GM12865 (cell line): ENCODE measurements at regions not wholly inside any gene's neighbourhood (a gene's known extent, or its start where the extent isn't known, plus 50 kb on each side); places are given as distances from the start of the nearest gene placed in this dataset.

ENCODE experiments used
- DNase-seq: peaks from one replicate; pipeline ENCODE4 v3.0.0; 2010; ENCODE audit warnings: low read depth
- H3K4me3 ChIP-seq: 2 replicates; pipeline ENCODE4 v1.5.1; 2011; ENCODE audit warnings: mild to moderate bottlenecking, low read depth, low read length, control low read depth
- CTCF ChIP-seq: IDR thresholded peaks from 2 replicates; pipeline ENCODE4 v1.5.1; 2011; ENCODE audit warnings: low read length, control low read depth, low read depth, inconsistent platforms; ENCODE audit not compliant: insufficient read depth; ENCODE audit errors: missing control alignments

GRCh38 chr20:59405226-59406200 is 105.1 kb downstream of the EDN3 start:
- TF ChIP-seq CTCF: no peak
- DNase-seq: no peak
- H3K4me3 ChIP-seq: no peak overlapping the region

GRCh38 chr20:59406446-59406845 is 106.0 kb downstream of the EDN3 start:
- DNase-seq: no peak
- no peak overlapping the region for H3K4me3 ChIP-seq

GRCh38 chr20:59411170-59411569 is 110.8 kb downstream of the EDN3 start:
- no peak for TF ChIP-seq CTCF
- no peak overlapping the region for H3K4me3 ChIP-seq
- no peak for DNase-seq

More at GRCh38 chr20:59406446-59406845, 106.0 kb downstream of the EDN3 start:
- no peak for TF ChIP-seq CTCF

- no peak for TF ChIP-seq CTCF
- DNase-seq: no peak
Observed at GRCh38 chr20:59411589-59411988, 111.2 kb downstream of the EDN3 start.

GRCh38 chr20:59412181-59412580 is 111.8 kb downstream of the EDN3 start:
- no peak overlapping the region for H3K4me3 ChIP-seq
- DNase-seq: no peak
- no peak for TF ChIP-seq CTCF

More at GRCh38 chr20:59411589-59411988, 111.2 kb downstream of the EDN3 start:
- H3K4me3 ChIP-seq: no peak overlapping the region

- TF ChIP-seq CTCF: no peak
- no peak for DNase-seq
- no peak overlapping the region for H3K4me3 ChIP-seq
Observed at GRCh38 chr20:59412875-59413284, 112.5 kb downstream of the EDN3 start.
